SIG-M5 (cell line): ENCODE measurements at regions not wholly inside any gene's neighbourhood (a gene's known extent, or its start where the extent isn't known, plus 50 kb on each side); places are given as distances from the start of the nearest gene placed in this dataset.
"Not testable (repeated sequence)": the region's sequence is repeated elsewhere in the genome, so short reads cannot be mapped to it uniquely, and the experiment has no call there.

Experiments used
- DNase-seq: peaks from one replicate; lab custom pipeline; 2025; lab: John Stamatoyannopoulos, UW

DNA sequence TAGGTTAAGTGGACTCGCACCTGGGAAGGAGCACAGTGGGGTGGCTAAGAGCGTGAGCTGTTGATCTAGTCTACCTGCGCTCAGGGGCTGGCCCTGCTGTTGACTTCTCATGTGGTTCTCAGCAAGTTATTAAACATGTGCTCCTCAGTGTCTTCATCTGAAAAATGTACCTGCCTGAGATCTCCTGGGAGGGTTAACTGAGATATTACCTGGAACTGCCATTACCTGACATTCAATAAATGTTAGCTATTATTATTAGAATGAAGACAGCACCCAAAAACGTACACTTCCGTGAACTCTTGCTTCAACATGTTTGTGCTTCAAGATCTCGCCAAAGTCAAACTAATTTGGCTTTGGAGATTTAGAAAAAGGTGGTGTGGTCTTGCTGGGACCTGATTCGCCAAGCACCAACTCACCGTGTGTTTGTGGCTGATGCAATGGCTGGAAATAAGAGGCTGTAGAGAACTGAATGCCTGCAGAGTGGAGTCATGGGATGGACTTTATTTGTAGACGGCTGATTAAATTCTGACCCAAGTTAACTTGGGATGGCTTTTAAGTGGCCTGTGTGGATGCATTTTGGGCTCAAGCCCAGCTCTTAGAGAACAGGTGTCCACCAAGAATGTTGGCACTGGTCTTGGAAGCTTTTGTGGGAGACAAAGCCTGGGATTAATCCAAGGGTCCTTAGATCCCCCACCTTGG lies 692.9 kb downstream of the QKI start:
- DNase-seq, result no peak

DNA sequence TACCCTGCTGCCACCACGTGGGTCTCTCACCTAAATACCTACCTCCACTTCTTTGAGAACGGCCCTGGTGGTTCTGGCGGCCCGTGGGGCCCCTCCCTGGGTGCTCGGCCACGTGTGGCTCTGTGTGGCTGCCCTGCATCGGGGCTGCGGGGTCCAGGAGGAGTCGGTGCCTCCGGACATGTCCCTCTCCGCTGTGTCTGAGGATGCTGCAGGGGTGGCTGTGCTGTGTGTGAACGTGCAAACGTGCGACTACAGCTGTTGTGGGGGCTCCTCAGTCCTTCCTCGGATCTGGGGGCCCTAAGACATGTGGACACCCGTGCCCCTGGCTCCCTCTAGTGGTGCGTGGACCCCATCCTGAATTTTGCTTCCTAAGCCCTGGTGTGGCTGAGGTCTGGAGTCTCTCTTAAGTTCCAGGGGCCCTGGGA lies 691.8 kb downstream of the QKI start:
- DNase-seq, result no peak

DNA sequence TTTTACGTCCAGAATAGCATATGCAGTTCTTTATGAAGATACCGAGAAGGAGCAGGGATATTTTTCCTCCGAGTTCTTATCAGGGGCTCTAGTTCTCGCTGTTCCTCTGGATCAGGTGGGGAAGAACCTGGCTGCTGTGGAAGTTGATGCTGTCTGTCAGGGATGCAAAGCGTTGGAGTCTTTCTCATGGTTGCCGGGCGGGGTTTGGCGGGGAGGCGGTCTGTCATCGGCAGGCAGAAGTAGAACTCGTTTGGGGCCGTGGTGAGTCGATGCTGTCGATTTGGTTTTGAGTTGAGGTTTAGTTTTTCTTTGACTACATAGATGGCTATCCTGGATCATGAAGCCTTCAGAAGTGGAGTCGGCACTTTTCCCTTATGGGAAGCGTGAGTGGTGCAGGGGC lies 691.2 kb downstream of the QKI start:
- DNase-seq, result no peak

DNA sequence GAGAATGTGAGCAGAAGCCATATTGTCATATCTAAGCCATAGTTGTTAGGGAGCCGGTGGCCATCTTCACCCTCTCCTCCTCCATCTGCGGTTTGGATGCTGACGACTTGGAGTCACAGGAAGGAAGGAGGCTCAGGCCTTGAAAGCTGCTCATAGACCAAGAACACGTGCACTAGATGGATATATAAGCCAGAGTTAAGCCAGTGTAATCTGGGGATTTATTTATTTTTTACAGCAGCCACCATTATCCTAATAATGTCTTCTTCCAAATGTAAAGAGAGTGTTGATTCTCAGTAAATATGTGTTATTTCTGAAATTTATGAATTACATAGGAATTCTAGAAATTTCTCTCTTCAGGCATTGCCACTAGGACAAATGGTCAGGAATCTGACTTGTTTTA lies 689.9 kb downstream of the QKI start:
- no peak for DNase-seq

DNA sequence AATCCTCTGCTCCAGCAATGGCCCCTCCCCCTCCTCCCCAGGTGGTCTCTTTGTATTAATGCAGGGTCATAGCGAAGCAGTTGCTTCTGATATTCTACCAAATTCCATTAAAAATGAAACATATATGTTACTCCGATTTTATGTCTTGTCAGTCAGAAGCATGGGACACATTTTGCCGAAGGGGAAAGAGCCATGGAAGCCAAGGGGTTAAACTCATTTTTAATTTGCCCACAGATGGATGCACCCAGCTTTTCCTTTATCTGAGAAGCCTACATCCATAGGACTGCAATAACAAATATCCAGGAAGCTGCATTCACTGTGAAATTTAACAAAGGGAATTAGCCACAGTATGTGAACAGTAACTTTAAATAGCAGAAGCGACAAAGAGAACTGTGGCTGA lies 688.2 kb downstream of the QKI start:
- no peak for DNase-seq

DNA sequence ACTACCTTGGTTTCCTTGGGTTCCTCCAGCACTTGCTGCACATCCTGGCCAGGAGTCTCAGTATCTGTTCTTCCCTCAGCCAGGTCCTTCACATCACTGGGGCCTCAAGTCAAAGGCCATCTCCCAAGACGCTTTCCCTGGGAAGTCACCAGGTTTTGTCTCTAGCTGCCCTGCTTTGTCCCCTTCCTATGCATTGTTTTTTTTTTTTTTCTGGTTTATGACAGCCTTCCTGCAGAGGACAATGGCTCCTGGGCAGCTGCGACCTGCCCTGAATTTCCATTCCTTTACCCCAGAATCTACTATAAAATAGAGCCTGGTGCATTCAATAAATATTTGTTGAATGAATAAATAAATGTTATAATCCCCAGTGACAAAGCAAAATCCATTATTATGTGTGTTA lies 687.3 kb downstream of the QKI start:
- DNase-seq, result no peak

DNA sequence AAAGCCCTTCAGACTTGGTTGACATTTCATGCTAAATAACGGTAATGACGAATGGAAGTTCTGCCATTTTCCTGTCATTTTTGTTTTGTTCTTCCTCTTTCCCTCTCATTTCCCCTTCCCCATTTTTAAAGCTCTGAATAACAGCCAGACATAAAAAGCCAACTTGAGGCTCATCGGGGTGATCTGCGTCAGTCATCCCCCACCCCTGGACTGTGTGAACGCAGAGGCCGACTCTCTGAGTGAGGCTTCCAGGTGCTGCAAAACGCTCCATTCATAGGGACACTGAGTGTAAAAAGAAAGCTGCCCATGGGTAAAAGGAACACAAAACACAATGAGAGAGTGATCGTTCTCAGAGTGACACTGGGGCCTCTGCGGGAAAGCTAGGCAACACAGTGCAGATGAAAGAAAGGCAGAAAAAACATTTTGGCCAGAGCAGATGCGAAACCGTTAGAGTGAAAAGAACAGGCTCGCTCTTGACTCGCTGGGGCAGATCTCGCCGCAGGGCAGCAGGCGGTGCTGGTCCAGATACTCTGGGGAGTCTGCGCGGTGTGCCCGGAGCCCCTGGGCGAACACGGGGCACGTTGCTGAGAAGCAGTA lies 684.8 kb downstream of the QKI start:
- DNase-seq, result no peak

DNA sequence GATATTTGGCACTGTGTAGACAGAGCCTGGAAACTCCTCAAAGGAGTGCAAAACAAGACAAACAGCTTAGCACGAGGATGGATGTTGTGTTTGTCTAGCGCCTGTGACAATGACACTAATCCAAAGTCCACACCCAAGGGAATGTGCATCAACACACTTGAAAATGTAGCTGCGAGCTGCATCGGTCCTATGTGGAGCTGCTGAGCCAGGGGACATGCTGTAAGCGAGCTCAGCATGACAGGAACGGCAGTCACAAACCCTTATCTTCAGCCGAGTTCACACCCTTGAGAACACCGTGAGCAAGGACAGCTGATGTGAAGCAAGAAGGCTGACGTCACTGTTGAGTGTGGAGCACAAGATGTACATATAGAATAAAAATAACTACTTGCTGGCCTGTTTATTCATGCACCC lies 684.3 kb downstream of the QKI start:
- no peak for DNase-seq

DNA sequence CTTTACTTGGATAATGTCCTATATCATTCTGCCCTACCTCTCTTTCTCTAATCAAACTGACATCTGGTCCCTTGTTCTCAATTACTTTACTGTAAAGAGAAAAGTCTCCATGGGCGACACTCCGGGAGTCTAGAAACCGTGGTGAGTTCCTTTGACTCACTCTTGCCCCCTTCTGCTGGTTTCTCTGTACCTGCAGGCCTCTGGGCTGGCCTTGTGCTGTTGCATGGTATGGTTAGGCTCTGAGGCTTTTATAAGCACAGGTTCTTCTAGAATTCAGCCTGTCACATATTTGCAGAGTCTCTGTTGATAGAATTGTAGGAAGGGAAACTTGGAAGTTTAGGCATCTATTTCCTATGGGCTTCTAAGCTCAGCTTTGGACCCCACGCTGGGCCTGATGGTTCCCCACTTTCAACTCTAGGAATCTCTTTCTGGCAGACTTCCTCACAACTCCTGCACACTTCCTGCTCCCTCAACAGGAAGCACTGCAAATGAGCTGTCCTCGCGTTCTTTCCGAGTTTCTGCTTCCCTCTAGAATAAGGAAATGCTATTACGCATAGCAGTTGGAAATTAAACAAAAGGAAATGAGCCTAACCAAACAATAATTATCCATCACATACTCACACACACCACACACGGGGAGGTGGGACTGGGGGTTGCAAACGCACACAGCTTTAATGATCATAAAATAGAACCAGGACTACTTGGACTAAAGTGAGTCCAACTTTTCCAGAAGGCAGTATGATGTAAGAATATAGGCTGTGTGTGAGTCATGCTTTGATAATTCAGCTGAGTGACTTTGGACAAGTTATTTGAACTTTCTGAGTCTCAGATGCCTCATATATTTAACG lies 683.3 kb downstream of the QKI start:
- no peak for DNase-seq

DNA sequence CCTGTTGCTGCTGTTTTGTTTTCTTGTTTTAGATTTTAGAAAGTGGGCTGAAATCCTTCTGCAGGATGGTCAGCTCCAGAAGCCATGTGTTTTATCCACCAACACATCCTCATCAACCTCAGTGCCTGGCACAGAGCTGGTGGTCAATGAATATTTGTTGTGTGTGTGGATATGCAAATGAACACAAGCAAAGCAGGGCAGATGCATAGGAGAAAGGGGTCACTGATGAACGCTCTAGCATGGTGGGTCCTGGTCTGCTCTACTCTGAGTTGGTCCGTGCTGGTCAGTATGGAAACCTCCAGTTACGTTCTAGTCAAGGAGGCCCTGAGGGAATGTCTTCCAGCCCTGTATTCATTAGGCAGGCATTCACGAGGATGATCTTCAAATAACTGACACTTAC lies 682.5 kb downstream of the QKI start:
- DNase-seq, result no peak

DNA sequence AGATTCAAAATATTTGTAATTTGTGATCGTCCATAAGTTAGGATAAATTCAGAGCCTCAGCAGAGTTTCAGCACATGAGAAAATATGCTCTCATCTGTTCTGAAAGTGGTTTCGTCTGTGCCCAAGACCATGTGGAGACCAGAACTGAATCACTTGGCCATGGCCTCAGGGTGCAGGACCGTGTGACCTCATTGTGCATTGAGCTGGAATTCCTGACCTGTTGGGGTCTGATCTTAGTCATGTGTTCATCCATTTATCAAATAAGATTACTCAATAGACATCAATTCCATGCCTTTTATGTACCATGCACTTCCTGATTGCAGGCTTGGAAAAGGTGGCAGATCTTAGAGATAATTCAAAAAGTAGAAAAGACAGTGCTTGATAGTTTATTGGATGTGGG lies 680.5 kb downstream of the QKI start:
- DNase-seq, result no peak

DNA sequence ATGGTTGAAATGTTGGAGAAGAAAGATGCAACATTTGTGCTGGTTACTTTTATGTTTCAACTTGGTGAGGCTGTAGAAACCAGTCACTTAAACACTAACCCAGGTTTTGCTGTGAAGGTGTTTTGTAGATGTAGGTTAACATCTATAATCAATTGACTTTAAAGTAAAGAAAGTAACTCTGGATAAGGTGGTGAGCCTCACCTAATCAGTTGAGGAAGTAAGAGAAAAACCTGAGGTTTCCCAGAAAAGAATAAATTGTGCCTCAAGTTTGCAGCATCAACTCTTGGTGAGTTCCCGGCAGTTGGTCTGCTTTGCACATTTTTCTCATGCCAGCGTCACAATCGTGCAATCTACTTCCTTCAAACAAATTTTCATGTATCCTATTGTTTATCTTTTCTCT lies 673.4 kb downstream of the QKI start:
- no peak for DNase-seq

DNA sequence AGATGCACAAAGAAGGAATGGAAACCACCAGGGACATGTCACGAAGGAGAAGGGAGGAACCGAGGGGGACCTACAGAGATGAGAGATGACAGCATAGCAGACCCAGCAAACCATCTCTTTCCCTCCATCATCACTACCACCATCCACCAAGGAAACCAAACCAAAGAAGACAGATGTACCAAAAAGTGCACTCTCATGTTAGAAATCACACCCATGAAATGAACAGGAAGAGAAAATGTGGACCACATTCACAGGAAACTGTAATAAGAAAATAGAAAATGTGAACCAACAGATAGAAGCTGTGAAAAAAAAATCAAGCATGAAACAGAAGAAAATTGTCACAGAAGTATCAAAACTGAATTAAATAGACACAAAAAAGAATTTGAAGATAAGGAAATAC lies 672.7 kb downstream of the QKI start:
- DNase-seq, result no peak

DNA sequence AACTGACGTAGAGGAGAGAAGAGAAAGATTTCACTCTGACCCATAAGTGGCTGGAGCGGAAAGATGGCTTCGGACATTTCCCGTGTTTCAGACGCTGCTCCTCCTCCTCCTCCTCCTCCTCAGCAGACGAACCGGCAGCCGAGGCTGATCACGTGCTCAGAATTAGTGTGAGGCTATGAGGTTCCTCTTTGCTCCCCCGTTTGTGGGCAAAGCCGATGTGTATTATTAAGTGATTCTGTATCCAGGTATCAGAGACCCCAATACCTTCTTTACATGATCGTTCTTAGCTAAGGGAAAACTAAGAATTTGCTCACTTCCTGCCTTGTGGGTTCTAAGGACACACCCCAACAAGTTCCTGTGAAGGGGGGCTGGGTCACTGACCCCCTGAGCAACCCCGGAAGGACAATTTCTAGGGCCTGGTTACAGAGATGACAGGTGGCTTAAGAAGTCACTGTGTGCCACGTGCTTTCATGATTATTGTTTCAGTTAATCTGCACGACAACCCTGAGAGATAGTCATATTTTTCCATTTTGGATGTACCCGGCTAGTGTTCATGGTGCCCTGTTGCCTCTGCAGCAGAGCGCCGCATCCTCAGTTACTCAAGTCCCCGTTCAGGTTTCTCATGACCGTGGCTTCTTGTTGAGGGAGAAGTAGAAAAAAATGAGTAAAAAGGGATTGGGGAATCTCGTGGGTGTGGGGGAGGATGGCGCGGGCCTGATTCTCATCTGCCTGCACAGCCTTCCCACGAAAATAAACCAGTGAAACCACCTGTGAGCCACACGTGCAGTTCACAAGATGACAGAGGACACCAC lies 671.8 kb downstream of the QKI start:
- no peak for DNase-seq

DNA sequence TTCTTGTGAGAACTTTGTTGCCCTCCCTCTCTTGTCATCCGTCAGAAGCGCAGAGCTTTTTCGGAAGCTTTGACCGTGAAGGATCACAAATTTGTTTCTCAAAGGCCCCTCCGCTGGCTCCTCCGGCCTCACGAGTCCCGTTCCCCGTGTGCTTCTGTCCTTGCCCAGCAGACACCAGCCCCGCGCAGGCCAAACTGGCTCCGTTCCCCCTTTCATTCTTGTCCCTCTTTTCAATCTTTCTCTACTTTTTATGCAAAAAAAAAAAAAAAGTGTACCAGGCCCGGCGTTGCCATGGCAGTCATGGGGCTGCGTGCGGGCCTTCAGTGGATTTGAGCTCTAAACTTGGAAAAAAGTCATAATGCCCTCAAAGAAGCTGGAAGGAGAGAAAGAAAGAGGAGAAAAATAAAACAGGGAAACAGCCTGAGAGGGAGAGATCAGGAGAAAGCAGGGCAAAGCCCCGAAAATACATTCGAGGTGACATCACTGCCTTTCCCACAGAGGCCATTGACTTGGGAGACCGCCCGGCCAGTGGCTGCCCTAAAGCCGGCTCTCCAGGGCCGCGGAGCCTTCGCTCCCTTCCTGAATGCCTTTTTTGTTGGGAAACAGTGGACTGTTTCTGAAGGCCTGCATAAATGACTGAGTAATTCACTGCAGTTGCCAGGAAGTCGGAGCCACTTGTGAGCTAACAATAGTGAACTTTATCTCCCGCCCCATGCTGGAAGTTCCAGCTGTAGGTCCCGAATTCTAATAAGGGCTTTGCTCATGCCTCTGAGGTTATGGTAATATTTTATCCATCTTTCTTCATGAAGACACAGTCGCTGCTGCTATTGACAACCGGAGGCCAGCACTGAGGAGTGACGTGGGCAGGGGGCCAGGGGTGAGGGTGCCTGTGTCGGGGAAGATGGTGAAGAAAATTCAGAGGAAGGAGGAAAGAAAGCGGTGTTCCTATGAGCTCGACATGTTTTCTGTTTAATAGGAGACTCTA lies 670.9 kb downstream of the QKI start:
- DNase-seq, result no peak

DNA sequence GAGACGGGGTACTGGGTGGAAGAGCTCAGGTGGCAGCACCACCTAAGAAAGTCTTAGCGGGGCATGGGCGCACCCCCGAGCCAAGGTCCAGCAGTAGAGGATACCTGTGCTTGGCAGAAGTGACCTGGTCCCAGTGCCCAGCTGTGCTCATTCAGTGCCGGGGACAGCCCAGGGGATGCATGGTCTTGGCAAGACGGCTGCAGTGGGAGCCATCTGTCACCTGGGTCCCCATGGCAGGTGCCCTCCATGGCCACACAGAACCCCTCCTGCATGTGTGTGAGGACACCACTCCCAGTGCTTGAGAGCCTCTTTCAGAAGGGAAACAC lies 664.7 kb downstream of the QKI start:
- no peak for DNase-seq

DNA sequence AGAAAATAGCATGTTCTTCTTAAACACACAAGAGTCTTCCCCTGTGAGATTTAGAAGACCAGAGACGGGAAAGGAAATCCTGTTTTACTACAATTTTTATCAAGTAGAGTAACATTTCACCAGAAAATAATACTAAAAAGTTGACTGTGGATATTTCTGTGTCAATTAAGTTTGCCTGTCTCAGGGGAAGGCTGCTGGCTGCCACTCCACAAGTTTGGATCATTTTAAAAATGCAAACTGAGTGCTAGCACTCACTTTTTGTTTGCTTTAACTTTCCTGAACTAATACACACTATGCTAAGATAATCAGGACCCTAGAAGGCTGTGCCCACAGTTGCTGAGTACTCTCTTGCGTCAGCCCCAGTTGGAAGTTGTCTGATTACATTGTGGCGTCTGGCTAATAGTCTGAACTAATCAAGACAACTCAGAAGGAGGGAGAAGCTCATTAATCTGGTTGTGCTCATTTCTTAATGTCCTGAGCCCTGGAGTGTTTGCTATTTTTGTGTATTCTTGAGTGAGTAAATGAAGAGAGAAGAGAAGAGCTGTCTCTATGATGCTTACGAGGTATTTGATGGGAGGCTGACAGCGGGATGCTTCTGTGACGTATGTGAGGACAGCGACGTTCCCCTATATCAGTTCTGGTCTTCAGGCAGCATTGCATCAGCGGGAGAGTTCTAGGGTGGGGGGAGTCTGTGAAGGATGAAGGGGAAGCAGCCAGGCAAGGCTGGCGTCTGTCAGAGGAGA lies 664.2 kb downstream of the QKI start:
- DNase-seq, result no peak

DNA sequence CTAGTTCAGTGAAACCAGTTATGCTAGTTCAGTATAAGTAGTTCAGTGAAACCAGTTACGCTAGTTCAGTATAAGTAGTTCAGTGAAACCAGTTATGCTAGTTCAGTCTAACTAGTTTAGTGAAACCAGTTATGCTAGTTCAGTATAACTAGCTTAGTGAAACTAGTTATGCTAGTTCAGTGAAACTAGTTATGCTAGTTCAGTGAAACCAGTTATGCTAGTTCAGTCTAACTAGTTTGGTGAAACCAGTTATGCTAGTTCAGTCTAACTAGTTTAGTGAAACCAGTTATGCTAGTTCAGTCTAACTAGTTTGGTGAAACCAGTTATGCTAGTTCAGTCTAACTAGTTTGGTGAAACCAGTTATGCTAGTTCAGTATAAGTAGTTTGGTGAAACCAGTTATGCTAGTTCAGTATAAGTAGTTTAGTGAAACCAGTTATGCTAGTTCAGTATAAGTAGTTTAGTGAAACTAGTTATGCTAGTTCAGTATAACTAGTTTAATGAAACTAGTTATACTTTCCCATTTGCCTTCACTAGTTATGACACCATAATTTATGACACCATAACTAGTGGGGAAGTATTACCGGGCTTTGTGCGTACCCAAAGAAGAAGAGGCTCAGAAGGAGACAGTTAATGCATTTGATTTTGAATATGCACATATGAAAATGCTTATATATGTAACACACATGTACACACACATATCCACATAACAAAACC lies 662.5 kb downstream of the QKI start:
- DNase-seq, result not testable (repeated sequence)

DNA sequence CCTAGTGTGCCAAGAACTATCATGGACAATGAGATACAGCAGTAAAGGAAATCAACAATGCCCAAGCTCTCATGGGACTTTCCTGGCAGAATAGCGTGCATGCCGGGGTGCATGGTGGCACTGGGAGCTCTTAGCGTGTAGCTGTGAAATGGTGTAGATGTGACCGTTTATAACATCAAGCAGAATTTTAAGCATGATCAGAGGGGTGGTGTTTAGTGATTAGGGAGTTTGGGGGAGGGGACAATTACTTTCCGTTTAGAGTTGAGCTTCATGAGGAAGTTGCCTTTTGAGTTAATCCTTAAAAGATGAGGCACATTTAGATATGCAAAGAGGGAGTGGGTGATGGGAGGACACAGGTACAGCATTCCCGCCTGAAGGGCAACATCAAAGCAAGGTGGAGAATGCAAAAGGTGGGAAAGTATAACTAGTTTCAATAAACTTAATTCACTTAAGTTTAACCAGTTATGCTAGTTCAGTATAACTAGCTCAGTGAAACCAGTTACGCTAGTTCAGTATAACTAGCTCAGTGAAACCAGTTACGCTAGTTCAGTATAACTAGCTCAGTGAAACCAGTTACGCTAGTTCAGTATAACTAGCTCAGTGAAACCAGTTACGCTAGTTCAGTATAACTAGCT lies 661.6 kb downstream of the QKI start:
- no peak for DNase-seq
